ENCODE measurements at regions not wholly inside any gene's neighbourhood (a gene's known extent, or its start where the extent isn't known, plus 50 kb on each side); places are given as distances from the start of the nearest gene placed in this dataset.

GRCh38 chr4:35182451-35182850, 1061.9 kb downstream of the ARAP2 start:
- H3K4me1 Mint-ChIP-seq, result peaks cover 0 to 8% of the 10 kb centered on the region in 2 experiments; a peak in 1 of 4 replicates
- H2BK20ac ChIP-seq (ENCODE audit: low read depth, low read length, poor library complexity, severe bottlenecking), result no peak overlapping the region
- no peak overlapping the region for H2BK120ac ChIP-seq (ENCODE audit: low read depth, low read length, poor library complexity, severe bottlenecking)
- no peak overlapping the region for H3K27ac Mint-ChIP-seq
- no peaks in the 10 kb centered on the region for H3K23me2 ChIP-seq (ENCODE audit: insufficient read length, low read depth, low read length, poor library complexity, severe bottlenecking)
- no peak for DNase-seq
- H3K4me3 Mint-ChIP-seq, result no peak overlapping the region
- no peaks in the 10 kb centered on the region for H3K79me1 ChIP-seq (ENCODE audit: insufficient read depth, low read depth, low read length, poor library complexity, severe bottlenecking)
- H4K8ac ChIP-seq (replicated peaks; ENCODE audit: insufficient read length, low read depth, low read length), result no peak overlapping the region
- no peaks in the 10 kb centered on the region for H3K79me2 ChIP-seq (ENCODE audit: insufficient read depth, low read length)
- H3K4me2 ChIP-seq (ENCODE audit: insufficient read depth, insufficient read length, low read length), result no peak overlapping the region
- no peak overlapping the region for H3K18ac ChIP-seq (ENCODE audit: insufficient read length, low read depth, low read length)
- no peak overlapping the region for H2BK5ac ChIP-seq (ENCODE audit: insufficient read length, low read length)
- no peak overlapping the region for H4K5ac ChIP-seq (ENCODE audit: insufficient read length, low read depth, low read length)
- no peaks in the 10 kb centered on the region for H4K20me1 ChIP-seq (ENCODE audit: control insufficient read depth, insufficient read depth, insufficient read length)
- no peaks in the 10 kb centered on the region for H3K4me1 ChIP-seq (ENCODE audit: insufficient read depth, low read length)
- no peak overlapping the region for H3K14ac ChIP-seq (ENCODE audit: insufficient read depth, low read length)
- no peak overlapping the region for H2AFZ ChIP-seq (ENCODE audit: low read length)
- H3K9me3 ChIP-seq (ENCODE audit: control insufficient read depth, low read depth, low read length), result no peaks in the 10 kb centered on the region
- no peak overlapping the region for H3K23ac ChIP-seq (ENCODE audit: insufficient read length, low read depth, low read length)
- H2BK12ac ChIP-seq (ENCODE audit: insufficient read length, low read depth, low read length), result no peak overlapping the region
- no peak overlapping the region for H4K91ac ChIP-seq (ENCODE audit: insufficient read length, low read depth, low read length)
- H3K9me3 Mint-ChIP-seq, result peaks cover 2 to 4% of the 10 kb centered on the region in 2 experiments; a peak in 1 of 5 replicates
- no peak overlapping the region for H2BK15ac ChIP-seq (ENCODE audit: low read depth, low read length)
- H3T11ph ChIP-seq (ENCODE audit: low read length), result no peak overlapping the region
- no peaks in the 10 kb centered on the region for H3K36me3 Mint-ChIP-seq (ENCODE audit: insufficient read depth in 1 of 3, low read depth in 3 of 3)
- no peak overlapping the region for H2AK5ac ChIP-seq (ENCODE audit: insufficient read length, low read length)
- no peak overlapping the region for H3K27ac ChIP-seq (ENCODE audit: insufficient read length, low read depth, low read length)
- no peaks in the 10 kb centered on the region for H3K27me3 ChIP-seq (ENCODE audit: insufficient read depth, low read length)
- TF ChIP-seq CTCF (conservative IDR thresholded peaks at IDR 0.05), result no peak
- H3K56ac ChIP-seq (ENCODE audit: insufficient read length, low read depth, low read length), result no peak overlapping the region
- no peak overlapping the region for H3K9ac ChIP-seq (ENCODE audit: extremely low read depth, insufficient read length, low read length)
- no peak overlapping the region for H3K4ac ChIP-seq (ENCODE audit: low read depth, low read length)
- H3K27me3 Mint-ChIP-seq (ENCODE audit: low read depth), result no peaks in the 10 kb centered on the region; the same call in 1 of the 2 replicates

All from H9 (cell line).